ENCODE measurements at regions not wholly inside any gene's neighbourhood (a gene's known extent, or its start where the extent isn't known, plus 50 kb on each side); places are given as distances from the start of the nearest gene placed in this dataset.
"Not testable (repeated sequence)": the region's sequence is repeated elsewhere in the genome, so short reads cannot be mapped to it uniquely, and the experiment has no call there.

GRCh38 chr2:16091576-16092282 lies 151.4 kb downstream of the MYCN start:
- H3K9me3 ChIP-seq (ENCODE audit: control insufficient read depth, insufficient read depth, low read depth, low read length), result no peaks in the 10 kb centered on the region
- H3K36me3 ChIP-seq (ENCODE audit: control insufficient read depth in 2 of 2, insufficient read depth in 1 of 2, low read length in 2 of 2), result no peaks in the 10 kb centered on the region
- CTCF ChIA-PET, result no interaction called here
- H3K27ac ChIP-seq (ENCODE audit: extremely low read depth, low read depth, low read length), result no peak overlapping the region
- H3K4me3 ChIP-seq (ENCODE audit: low read depth, low read length), result no peak overlapping the region
- no peaks in the 10 kb centered on the region for H3K4me1 ChIP-seq (ENCODE audit: control insufficient read depth, insufficient read depth, low read length)
- TF ChIP-seq SCRT1 (tag by site-specific recombination; IDR thresholded peaks at IDR 0.05; ENCODE audit: borderline replicate concordance), result no peak
- POLR2A ChIA-PET, result no interaction called here

DNA sequence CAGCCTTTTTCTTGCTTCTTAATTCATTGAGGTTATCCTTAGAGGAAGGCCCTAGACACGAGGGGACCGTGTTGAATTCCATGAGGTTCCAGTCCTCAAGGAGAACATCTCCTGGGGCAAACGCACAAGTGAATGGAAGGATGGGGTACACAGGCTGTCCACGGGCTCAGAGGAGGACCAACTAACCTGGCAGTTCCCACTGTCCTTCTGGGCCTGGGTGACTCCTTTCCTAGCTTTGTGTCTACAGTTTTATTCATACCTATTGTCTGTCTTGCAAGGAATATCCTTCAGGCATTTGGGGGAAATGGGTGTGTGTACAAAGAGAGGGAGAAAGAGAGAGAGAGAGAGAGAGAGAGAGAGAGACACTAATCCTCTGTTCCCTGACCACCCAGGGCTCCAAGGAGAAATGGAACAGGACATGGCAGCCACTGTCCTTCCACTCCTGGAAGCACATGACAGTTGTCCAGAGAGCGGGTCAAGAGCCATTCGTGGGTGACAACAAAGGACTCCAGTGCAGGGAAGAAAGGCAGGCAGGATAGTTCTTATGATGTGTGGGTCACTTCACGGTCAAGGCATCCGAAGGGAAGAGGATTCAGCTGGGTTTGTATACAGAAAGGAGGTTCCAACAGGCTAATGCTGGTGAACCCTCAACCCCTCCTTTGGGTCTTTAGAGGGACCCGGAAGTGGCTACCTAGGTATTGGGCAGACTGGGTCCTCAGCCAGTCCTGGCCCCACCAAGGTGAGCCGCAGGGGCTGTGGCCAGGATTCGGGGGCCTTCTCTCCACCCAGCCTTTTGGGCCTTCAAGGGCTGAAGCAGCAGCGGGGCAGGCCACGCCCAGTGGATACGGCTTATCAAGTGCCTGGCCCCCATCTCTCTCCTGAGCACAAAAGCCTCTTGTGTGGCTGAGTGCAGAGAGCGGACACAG lies 150.6 kb downstream of the MYCN start:
- CTCF ChIA-PET, result no interaction called here
- no peak overlapping the region for H3K27ac ChIP-seq (ENCODE audit: extremely low read depth, low read depth, low read length)

GRCh38 chr2:16089491-16089890 lies 149.1 kb downstream of the MYCN start:
- H3K36me3 ChIP-seq (ENCODE audit: control insufficient read depth in 2 of 2, insufficient read depth in 1 of 2, low read length in 2 of 2); H3K4me3 ChIP-seq (ENCODE audit: low read depth, low read length); H3K27ac ChIP-seq (ENCODE audit: extremely low read depth, low read depth, low read length); H3K9me3 ChIP-seq (ENCODE audit: control insufficient read depth, insufficient read depth, low read depth, low read length); CTCF ChIA-PET; POLR2A ChIA-PET; H3K4me1 ChIP-seq (ENCODE audit: control insufficient read depth, insufficient read depth, low read length): not testable (repeated sequence)

More for the DNA sequence above, 150.6 kb downstream of the MYCN start:
- H3K36me3 ChIP-seq (ENCODE audit: control insufficient read depth in 2 of 2, insufficient read depth in 1 of 2, low read length in 2 of 2), result no peaks in the 10 kb centered on the region
- no peaks in the 10 kb centered on the region for H3K9me3 ChIP-seq (ENCODE audit: control insufficient read depth, insufficient read depth, low read depth, low read length)
- POLR2A ChIA-PET, result no interaction called here
- H3K4me3 ChIP-seq (ENCODE audit: low read depth, low read length), result no peak overlapping the region
- H3K4me1 ChIP-seq (ENCODE audit: control insufficient read depth, insufficient read depth, low read length), result no peaks in the 10 kb centered on the region
- no peak for TF ChIP-seq ZNF514 (tag by site-specific recombination; IDR thresholded peaks at IDR 0.05)
- no peak for TF ChIP-seq ZSCAN18 (tag by site-specific recombination; IDR thresholded peaks at IDR 0.05)
- no peak for TF ChIP-seq ZSCAN30 (tag by site-specific recombination; IDR thresholded peaks at IDR 0.05)
- no peak for TF ChIP-seq YY2 (tag by site-specific recombination; IDR thresholded peaks at IDR 0.05)
- no peak for TF ChIP-seq MZF1 (tag by site-specific recombination; IDR thresholded peaks at IDR 0.05; ENCODE audit: borderline replicate concordance)
- TF ChIP-seq ZNF433 (tag by site-specific recombination; IDR thresholded peaks at IDR 0.05; ENCODE audit: low read depth), result no peak
- TF ChIP-seq ZNF501 (tag by site-specific recombination; IDR thresholded peaks at IDR 0.05), result no peak
- no peak for TF ChIP-seq KLF10 (tag by site-specific recombination; IDR thresholded peaks at IDR 0.05)
- no peak for TF ChIP-seq ZNF624 (tag by site-specific recombination; IDR thresholded peaks at IDR 0.05)
- TF ChIP-seq ZNF184 (tag by site-specific recombination; IDR thresholded peaks at IDR 0.05), result no peak
- no peak for TF ChIP-seq ZXDB (tag by site-specific recombination; IDR thresholded peaks at IDR 0.05)
- no peak for TF ChIP-seq ZNF707 (tag by site-specific recombination; IDR thresholded peaks at IDR 0.05)
- TF ChIP-seq ZNF664 (tag by site-specific recombination; IDR thresholded peaks at IDR 0.05), result no peak
- no peak for TF ChIP-seq ZNF121 (tag by site-specific recombination; IDR thresholded peaks at IDR 0.05)
- TF ChIP-seq KLF1 (tag by site-specific recombination; IDR thresholded peaks at IDR 0.05), result no peak
- TF ChIP-seq PATZ1 (tag by site-specific recombination; IDR thresholded peaks at IDR 0.05), result no peak
